DOHH2 (cell line): ENCODE measurements at regions not wholly inside any gene's neighbourhood (a gene's known extent, or its start where the extent isn't known, plus 50 kb on each side); places are given as distances from the start of the nearest gene placed in this dataset.

Source experiments
- CTCF ChIP-seq: fragments of 200-600 bp; sonication (generic); IDR thresholded peaks from one replicate; pipeline ENCODE4 v1.5.1; 2014; ENCODE audit warnings: antibody characterized with exemption, mild to moderate bottlenecking, low read depth, low read length; ENCODE audit not compliant: poor library complexity, severe bottlenecking
- EZH2phosphoT487 ChIP-seq: fragments of 200-600 bp; sonication (generic); IDR thresholded peaks from 2 replicates; pipeline ENCODE4 v1.6.1; 2017; ENCODE audit warnings: borderline replicate concordance, mild to moderate bottlenecking, antibody characterized with exemption, low read length, moderate library complexity, mixed read lengths

- TF ChIP-seq CTCF (no peak), EZH2phosphoT487 (no peak)
Measured at GRCh38 chr5:167557359-167557758, 734.1 kb upstream of the WWC1 start.
